VCaP (cell line): ENCODE measurements at regions not wholly inside any gene's neighbourhood (a gene's known extent, or its start where the extent isn't known, plus 50 kb on each side); places are given as distances from the start of the nearest gene placed in this dataset.
A peak's percentile ranks its signal among the peaks of the same experiment; 100 is the strongest.
"Not testable (repeated sequence)": the region's sequence is repeated elsewhere in the genome, so short reads cannot be mapped to it uniquely, and the experiment has no call there.

Experiments
- H3K27ac ChIP-seq: fragments of 450-650 bp; 2 replicates; pipeline ENCODE4 v1.5.1; 2017
- CTCF ChIP-seq: fragments of 450-650 bp; conservative IDR thresholded peaks from 2 replicates; pipeline ENCODE4 v1.5.1; 2017; ENCODE audit warnings: mild to moderate bottlenecking, moderate library complexity

- H3K27ac ChIP-seq, result no peak overlapping the region
- TF ChIP-seq CTCF, result no peak
These were observed 101.4 kb upstream of the IRX4 start for GRCh38 chr5:1983919-1984695.

GRCh38 chr5:1983401-1983800 lies 100.7 kb upstream of the IRX4 start:
- no peak overlapping the region for H3K27ac ChIP-seq
- no peak for TF ChIP-seq CTCF

GRCh38 chr5:1982561-1982960 lies 99.8 kb upstream of the IRX4 start:
- not testable (repeated sequence) for H3K27ac ChIP-seq

- peak; percentile 53 for TF ChIP-seq CTCF
- peak overlapping the region; percentile 62 for H3K27ac ChIP-seq
These were observed 93.4 kb upstream of the IRX4 start for GRCh38 chr5:1975898-1976765.

GRCh38 chr5:1975406-1975715 lies 92.6 kb upstream of the IRX4 start:
- H3K27ac ChIP-seq, result peak overlapping the region; percentile 62

GRCh38 chr5:1974501-1975405 lies 92.0 kb upstream of the IRX4 start:
- no peak for TF ChIP-seq CTCF
- peak overlapping the region; percentile 62 for H3K27ac ChIP-seq

More at GRCh38 chr5:1975406-1975715, 92.6 kb upstream of the IRX4 start:
- no peak for TF ChIP-seq CTCF

- no peak for TF ChIP-seq CTCF
- H3K27ac ChIP-seq, result no peak overlapping the region
These were observed 91.4 kb upstream of the IRX4 start for GRCh38 chr5:1974081-1974480.
